Ramos (cell line): ENCODE measurements at regions not wholly inside any gene's neighbourhood (a gene's known extent, or its start where the extent isn't known, plus 50 kb on each side); places are given as distances from the start of the nearest gene placed in this dataset.

ENCODE experiments used
- in situ Hi-C: fragments of 300-500 bp; cut with MboI; formaldehyde crosslinking; loops from one replicate; pipeline ENCODE4 v1.14.3; 2022; ENCODE audit warnings: low sequenced_read_pairs; ENCODE audit not compliant: unreplicated experiment

- in situ Hi-C loops, result loop anchor here (25.0 kb wide), 1 partner anchor 631 kb away; no protein-coding TSS in a partner anchor
Observed at GRCh38 chr2:118231759-118232158, 143.5 kb downstream of the INSIG2 start.

- in situ Hi-C loops, result loop anchor here (25.0 kb wide), 1 partner anchor 634 kb away; no protein-coding TSS in a partner anchor
Observed at GRCh38 chr2:118227698-118228508, 139.6 kb downstream of the INSIG2 start.

- in situ Hi-C loops, result loop anchor here (25.0 kb wide), 1 partner anchor 637 kb away; no protein-coding TSS in a partner anchor
Observed at GRCh38 chr2:118225666-118226065, 137.4 kb downstream of the INSIG2 start.

DNA sequence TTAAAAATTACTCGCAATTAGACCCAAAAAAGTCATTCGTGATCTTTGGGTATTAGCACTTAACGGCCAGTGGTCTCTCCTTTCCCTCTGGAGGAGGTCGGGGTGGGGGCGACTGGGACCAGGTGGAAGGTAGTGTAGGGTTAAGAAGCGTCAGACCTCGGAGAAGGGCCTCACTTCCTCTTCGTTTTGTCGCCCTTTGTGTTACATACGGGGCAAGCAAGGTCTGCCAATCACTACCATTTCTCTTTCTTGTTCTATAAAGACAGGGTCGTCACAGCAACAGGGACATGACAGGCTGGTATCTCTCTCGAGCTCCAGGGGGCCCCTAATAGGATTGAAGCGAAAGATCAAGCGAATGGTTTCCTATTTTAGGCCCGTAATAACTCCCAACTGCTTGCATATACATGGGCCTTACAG, 136.6 kb downstream of the INSIG2 start:
- in situ Hi-C loops, result loop anchor here (25.0 kb wide), 1 partner anchor 637 kb away; no protein-coding TSS in a partner anchor

DNA sequence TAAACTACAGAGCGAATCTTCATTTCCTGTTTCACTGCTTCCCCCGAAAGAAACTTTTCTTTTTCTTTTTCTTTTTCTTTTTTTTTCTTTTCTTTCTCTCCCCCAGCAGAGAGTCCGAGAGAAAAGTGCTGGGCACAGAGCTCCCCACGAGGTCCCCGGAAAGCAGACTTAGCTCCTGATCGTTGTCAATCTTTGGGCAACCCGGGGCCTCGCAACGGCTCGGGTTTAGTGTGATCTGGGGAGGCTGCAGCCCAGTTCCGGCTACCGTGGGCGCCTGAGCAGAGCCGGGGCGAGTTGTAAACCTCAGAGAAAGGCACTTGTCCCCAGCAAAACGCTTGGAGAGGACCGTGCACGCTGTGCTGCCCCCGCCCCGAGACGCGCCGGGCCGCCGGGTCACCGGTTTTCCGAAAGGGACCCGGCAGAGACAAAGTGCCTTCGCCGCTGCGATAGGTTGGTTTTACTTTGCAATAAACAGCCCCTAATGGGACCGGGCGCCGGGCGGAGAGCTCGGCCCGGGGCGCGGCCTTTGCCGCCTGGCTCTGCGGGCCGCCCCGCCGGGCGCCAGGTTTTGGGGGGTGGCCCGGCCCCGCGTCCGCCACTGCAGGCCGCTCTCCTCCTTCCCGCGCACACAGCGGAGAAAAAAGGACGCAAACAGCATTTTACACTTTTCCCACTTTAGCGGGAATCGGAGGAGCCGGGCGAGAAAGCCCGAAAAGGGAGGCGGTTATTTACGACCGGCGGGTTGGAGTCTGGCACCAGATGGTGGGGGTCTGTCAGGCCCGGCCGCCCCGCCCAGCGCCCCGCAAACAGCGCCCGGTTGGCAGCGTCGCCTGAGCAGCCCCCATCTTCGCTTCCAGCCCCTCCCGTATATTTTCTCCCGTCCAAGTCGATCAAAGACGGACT, 136.0 kb downstream of the INSIG2 start:
- in situ Hi-C loops, result no loop called here

DNA sequence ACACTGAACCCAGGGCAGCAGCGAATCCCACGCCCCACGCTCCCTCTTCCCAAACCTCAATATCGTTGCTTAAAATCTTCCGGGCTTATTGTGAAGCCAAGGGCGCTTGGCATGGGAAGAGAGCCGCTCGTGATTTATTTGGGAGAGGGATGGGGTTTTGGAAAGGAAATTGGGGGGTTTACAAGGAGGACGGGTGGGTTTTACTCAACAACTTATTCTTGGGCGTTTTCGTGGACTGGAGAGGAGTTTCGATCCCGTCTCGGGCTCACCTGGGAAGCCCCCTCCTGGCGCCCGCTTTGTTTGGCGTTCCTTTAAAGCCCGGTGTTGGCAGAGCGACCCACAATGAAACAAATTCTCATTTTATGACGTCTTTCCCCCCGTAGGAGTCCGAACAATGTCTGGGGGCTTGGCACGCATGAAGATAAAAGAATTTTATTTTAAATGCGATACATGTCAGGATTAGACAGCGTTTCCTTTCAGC, 135.3 kb downstream of the INSIG2 start:
- in situ Hi-C loops, result no loop called here

DNA sequence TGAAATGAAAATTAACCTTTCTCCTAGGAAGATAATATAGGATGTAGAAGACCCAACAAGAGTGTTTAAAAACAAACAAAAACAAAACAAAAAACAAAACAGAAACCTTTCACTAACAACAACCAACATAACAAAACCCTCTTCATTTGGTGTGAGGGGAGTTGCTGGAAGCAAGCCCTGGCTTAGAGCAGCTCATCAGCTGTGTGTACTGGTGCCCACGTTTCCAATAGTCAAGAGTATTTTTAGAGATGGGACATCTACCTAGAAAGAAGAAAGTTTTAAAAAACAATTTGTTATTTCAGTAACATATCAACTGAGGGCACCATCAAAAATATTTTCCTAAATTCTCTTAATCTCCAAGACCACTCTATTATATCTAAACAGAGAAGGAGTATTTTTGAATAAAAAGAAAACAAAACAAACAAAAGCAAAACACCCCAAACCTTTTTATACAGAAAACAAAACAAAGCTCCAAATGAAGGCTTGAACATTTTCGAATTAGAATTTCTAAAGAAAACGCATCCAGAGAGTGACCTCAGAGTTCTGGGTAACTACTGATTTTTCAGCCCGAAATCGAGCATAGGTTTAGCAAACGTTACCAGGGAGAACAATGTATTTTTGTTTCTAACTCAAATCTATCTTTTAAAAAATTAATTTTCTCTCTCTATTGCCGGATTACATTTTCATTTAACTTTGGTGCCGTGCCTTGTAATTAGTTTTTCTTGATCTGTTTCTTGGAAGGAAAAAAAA, 134.6 kb downstream of the INSIG2 start:
- in situ Hi-C loops, result no loop called here

DNA sequence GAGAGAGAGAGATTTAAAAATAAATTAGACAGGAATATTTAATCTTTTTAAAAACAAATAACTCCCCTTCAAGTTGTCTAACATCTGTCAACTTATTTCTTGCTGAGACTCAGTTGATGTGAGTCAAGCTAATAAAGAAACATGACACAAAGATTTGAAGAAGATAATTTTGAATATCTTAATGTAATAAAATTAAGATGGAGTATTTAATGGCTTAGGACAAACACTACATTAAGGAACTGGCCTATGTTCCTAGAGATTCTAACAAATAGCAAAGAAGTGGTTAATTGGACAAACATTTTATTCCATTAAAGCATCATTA, 134.0 kb downstream of the INSIG2 start:
- in situ Hi-C loops, result no loop called here

DNA sequence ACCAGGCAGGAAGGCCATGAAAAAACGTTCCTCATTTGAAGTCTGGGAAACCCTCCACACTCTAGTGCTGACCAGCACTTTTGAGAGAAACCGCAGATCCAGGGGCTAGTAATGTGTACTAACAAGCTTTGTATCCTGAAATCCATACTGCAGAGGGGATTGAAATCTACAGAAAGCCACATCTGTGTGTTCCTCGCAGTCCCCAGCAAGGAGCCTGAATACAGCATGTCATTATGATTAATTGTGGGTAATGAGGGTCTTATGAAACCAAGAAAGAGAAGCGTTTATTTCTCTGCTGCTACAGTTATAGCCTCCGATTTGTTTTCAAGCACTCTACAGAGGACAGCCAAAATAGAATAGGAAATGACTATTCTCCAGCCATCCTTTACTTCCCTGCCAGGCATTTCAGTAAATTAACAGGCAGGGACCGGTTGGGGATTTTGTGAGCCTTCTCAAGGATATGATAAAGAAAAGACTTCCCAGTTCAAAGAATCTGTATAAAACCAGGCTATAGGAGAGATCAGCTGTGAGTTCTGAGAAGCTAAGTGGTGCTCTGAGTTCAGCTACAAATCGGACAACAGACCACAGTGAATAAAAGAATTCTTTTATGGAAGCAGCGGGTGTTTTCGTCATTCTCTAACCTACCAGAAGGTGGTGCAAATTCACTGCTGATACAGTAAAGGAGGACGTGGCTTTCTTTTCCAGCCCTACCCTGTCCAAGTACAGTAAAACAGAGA, 133.4 kb downstream of the INSIG2 start:
- in situ Hi-C loops, result no loop called here

DNA sequence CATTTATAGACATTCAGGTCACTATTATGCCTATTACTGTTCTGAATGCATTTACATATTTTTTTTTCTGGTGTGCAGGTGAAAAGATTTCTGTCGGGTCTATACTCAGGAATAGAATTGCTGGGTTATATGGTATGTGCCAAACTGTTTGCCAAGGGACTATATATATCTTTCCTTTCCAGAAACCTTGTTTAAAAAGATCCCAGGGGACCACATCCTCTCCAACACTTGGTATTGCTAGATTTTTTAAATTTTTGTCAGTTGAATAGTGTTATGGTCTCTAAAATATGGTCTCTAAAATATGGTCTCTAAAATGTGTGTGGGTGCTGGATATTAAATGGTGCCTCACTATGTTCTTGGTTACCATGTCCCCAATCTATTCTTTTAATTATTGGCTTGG, 131.3 kb downstream of the INSIG2 start:
- in situ Hi-C loops, result no loop called here

- in situ Hi-C loops, result no loop called here
Observed at GRCh38 chr2:118216224-118216623, 128.0 kb downstream of the INSIG2 start.

- in situ Hi-C loops, result no loop called here
Observed at GRCh38 chr2:118209727-118210126, 121.5 kb downstream of the INSIG2 start.

- in situ Hi-C loops, result no loop called here
Observed at GRCh38 chr2:118207889-118208288, 119.6 kb downstream of the INSIG2 start.

- in situ Hi-C loops, result no loop called here
Observed at GRCh38 chr2:118202707-118203303, 114.5 kb downstream of the INSIG2 start.

DNA sequence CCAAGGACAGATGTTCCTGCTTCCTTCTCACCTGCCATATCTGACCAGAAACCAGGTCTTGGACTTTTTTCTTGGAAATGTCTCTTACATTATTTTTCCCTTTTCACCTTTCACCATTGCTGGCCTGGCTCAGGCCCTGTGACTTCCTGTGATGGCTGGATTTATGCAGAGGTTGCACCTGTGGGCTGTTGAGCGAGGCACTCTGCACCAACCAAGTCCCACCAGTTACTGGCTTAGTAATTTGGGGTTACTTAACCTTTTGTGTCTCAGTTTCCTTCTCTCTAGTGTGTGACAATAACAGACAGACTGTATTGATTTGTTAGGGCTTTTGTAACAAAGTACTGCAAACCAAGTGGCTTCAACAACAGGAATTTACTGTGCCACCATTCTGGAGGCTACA, 110.0 kb downstream of the INSIG2 start:
- in situ Hi-C loops, result no loop called here

GRCh38 chr2:118197011-118197675, 108.9 kb downstream of the INSIG2 start:
- in situ Hi-C loops, result no loop called here

- in situ Hi-C loops, result no loop called here
Observed at GRCh38 chr2:118190474-118190873, 102.2 kb downstream of the INSIG2 start.

DNA sequence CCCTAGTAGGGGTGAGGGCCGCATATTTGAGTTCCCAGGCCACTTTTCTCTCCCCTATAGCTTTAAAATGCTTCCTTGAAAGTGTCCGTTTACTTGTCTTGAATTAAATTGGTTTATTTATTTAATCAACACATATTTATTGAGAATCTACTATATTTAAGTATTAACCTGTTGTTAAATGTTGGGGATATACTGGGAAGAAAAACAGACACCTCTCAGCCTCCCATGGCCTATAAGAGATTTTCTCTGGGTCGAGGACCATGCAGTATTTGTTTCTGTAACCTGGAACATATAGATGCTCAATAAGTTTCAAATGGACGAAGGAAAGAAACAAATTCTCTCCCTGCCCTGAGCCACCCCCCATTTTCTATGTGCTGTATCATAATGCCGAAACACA, 98.6 kb downstream of the INSIG2 start:
- in situ Hi-C loops, result no loop called here
